CD4-positive, alpha-beta T cell treated with Interleukin-10 for 1 hour (primary cell): ENCODE measurements at regions not wholly inside any gene's neighbourhood (a gene's known extent, or its start where the extent isn't known, plus 50 kb on each side); places are given as distances from the start of the nearest gene placed in this dataset.

ENCODE experiments used
- DNase-seq: peaks from one replicate; pipeline ENCODE4 v3.0.0-alpha.2; 2020

- no peak for DNase-seq
These were observed 65.5 kb downstream of the ANKRD60 start for GRCh38 chr20:58162986-58163385.

- DNase-seq, result no peak
These were observed 67.3 kb downstream of the ANKRD60 start for GRCh38 chr20:58161192-58161591.

GRCh38 chr20:58160451-58161061 is 67.9 kb downstream of the ANKRD60 start:
- no peak for DNase-seq

GRCh38 chr20:58155148-58155925 is 73.1 kb downstream of the ANKRD60 start:
- no peak for DNase-seq

- DNase-seq, result no peak
These were observed 74.3 kb downstream of the ANKRD60 start for GRCh38 chr20:58154113-58154512.

GRCh38 chr20:58153121-58153520 is 75.3 kb downstream of the ANKRD60 start:
- no peak for DNase-seq

- no peak for DNase-seq
These were observed 77.7 kb downstream of the ANKRD60 start for GRCh38 chr20:58150772-58151171.

- DNase-seq, result no peak
These were observed 78.9 kb downstream of the ANKRD60 start for GRCh38 chr20:58149437-58150091.

- DNase-seq, result no peak
These were observed 79.6 kb downstream of the ANKRD60 start for GRCh38 chr20:58148891-58149290.

GRCh38 chr20:58147628-58148370 is 80.7 kb downstream of the ANKRD60 start:
- DNase-seq, result no peak

- no peak for DNase-seq
These were observed 81.7 kb downstream of the ANKRD60 start for GRCh38 chr20:58146746-58147140.

GRCh38 chr20:58146081-58146745 is 82.2 kb downstream of the ANKRD60 start:
- DNase-seq, result no peak

- no peak for DNase-seq
These were observed 82.9 kb downstream of the ANKRD60 start for GRCh38 chr20:58145506-58146080.

GRCh38 chr20:58144096-58144495 is 84.4 kb downstream of the ANKRD60 start:
- no peak for DNase-seq

- DNase-seq, result no peak
These were observed 84.9 kb downstream of the ANKRD60 start for GRCh38 chr20:58143531-58143930.

GRCh38 chr20:58142843-58143185 is 85.6 kb downstream of the ANKRD60 start:
- no peak for DNase-seq

- no peak for DNase-seq
These were observed 86.2 kb downstream of the ANKRD60 start for GRCh38 chr20:58141971-58142842.

- no peak for DNase-seq
These were observed 87.0 kb downstream of the ANKRD60 start for GRCh38 chr20:58141496-58141895.

- DNase-seq, result no peak
These were observed 87.5 kb downstream of the ANKRD60 start for GRCh38 chr20:58140787-58141425.

- no peak for DNase-seq
These were observed 88.3 kb downstream of the ANKRD60 start for GRCh38 chr20:58139849-58140786.
